GM13976 (cell line): ENCODE measurements at regions not wholly inside any gene's neighbourhood (a gene's known extent, or its start where the extent isn't known, plus 50 kb on each side); places are given as distances from the start of the nearest gene placed in this dataset.

Experiments used
- DNase-seq: peaks from one replicate; pipeline ENCODE4 v3.0.0; 2012; ENCODE audit warnings: low spot score
- in situ Hi-C: fragments of 300-500 bp; cut with MboI; formaldehyde crosslinking; loops from one replicate; pipeline ENCODE4 v1.12.0; 2022; ENCODE audit warnings: low sequenced_read_pairs, mixed read lengths, inconsistent platforms; ENCODE audit not compliant: unreplicated experiment
- TF ChIP-seq, protein P1 (sequence below): IDR thresholded peaks from 2 replicates; pipeline ENCODE4 v1.5.1; 2012; ENCODE audit warnings: borderline replicate concordance, mild to moderate bottlenecking; ENCODE audit not compliant: insufficient read depth; ENCODE audit errors: extremely low read depth, missing control alignments, control extremely low read depth

GRCh38 chr17:73694491-73694890 is 50.2 kb upstream of the SDK2 start:
- in situ Hi-C loops, result no loop called here
- no peak for DNase-seq
- TF ChIP-seq, protein P1, sequence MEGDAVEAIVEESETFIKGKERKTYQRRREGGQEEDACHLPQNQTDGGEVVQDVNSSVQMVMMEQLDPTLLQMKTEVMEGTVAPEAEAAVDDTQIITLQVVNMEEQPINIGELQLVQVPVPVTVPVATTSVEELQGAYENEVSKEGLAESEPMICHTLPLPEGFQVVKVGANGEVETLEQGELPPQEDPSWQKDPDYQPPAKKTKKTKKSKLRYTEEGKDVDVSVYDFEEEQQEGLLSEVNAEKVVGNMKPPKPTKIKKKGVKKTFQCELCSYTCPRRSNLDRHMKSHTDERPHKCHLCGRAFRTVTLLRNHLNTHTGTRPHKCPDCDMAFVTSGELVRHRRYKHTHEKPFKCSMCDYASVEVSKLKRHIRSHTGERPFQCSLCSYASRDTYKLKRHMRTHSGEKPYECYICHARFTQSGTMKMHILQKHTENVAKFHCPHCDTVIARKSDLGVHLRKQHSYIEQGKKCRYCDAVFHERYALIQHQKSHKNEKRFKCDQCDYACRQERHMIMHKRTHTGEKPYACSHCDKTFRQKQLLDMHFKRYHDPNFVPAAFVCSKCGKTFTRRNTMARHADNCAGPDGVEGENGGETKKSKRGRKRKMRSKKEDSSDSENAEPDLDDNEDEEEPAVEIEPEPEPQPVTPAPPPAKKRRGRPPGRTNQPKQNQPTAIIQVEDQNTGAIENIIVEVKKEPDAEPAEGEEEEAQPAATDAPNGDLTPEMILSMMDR, result no peak

GRCh38 chr17:73695035-73695738 is 50.9 kb upstream of the SDK2 start:
- DNase-seq, result no peak
- TF ChIP-seq, protein P1, result no peak
- in situ Hi-C loops, result no loop called here

DNA sequence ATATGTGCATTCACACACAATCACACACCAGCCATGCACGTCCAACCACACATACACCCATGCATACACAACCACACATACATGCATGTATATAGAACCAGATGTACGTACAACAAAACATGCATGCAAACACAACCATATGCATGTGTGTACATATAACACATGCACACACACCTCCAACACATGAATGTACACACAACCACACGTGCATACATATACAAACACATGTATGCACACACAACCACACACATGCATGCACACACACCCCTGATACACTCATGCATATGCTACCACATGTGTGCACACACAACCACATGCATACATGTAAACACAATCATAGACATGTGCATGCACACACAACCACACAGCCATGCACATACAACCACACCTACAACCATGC is 52.0 kb upstream of the SDK2 start:
- no peak for DNase-seq
- TF ChIP-seq, protein P1, result no peak
- in situ Hi-C loops, result no loop called here

DNA sequence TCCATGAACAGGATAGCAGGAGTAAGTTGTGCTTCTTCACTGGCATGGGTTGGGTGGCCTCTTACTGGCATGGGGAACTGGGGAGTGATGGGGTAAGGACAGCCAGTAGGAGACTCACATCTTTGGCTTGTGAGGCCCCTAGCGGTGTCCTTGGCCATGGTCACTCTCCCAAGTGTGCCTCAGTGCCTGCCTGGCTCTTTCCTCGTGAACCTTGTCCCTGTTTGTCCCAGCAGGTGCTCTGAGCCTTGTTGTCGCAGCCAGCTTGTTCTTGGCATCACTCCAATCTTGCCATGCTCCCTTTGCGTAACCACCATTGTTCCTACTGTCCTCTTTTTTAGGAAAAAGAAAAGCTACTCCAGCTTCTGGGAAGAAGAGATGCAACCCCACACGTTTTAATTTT is 53.6 kb upstream of the SDK2 start:
- DNase-seq, result no peak
- TF ChIP-seq, protein P1, result no peak
- in situ Hi-C loops, result no loop called here

- TF ChIP-seq, protein P1, result no peak
- DNase-seq, result no peak
- in situ Hi-C loops, result no loop called here
Observed at GRCh38 chr17:73698966-73699365, 54.7 kb upstream of the SDK2 start.

DNA sequence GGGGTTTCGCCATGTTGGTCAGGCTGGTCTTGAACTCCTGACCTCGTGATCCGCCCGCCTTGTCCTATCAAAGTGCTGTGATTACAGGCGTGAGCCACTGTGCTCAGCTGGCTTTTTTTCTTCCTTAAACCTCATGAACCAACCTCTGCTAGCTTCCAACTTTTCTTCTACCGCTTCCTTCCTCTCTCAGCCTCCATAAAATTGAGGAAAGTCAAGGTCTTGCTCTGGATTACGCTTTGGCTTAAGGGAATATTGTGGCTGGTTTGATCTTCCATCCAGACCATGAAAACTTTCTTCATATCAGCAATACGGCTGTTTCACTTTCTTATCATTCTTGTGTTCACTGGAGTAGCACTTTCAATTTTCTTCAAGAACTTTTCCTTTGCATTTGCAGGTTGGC is 57.5 kb upstream of the SDK2 start:
- DNase-seq, result no peak
- in situ Hi-C loops, result loop anchor here (25.0 kb wide), 1 partner anchor 264 kb away; no protein-coding TSS in a partner anchor
- TF ChIP-seq, protein P1, result no peak
